Skin epidermis (tissue), 12 donors: ENCODE measurements at regions not wholly inside any gene's neighbourhood (a gene's known extent, or its start where the extent isn't known, plus 50 kb on each side); places are given as distances from the start of the nearest gene placed in this dataset.

Source experiments
- H3K27ac ChIP-seq, 21 experiments: fragments of 200-600 bp; sonication (generic) in 11 of 21; one replicate each; pipeline ENCODE4 v1.5.0; 2020; ENCODE audit warnings: mild to moderate bottlenecking in 3 of 21, inconsistent platforms in 2 of 21, moderate library complexity in 2 of 21
- H3K4me3 ChIP-seq, 7 experiments: fragments of 200-600 bp; sonication (generic) in 2 of 7; one replicate each; pipeline ENCODE4 v1.5.0; 2020; ENCODE audit warnings: inconsistent platforms in 2 of 7, mild to moderate bottlenecking in 2 of 7, moderate library complexity in 1 of 7

GRCh38 chr16:48913384-48913783 is 303.4 kb upstream of the N4BP1 start:
- Histone ChIP-seq H3K4me3 (no peak overlapping the region), H3K27ac (no peak overlapping the region)

GRCh38 chr16:48912360-48912759 is 302.4 kb upstream of the N4BP1 start:
- Histone ChIP-seq H3K27ac (no peak overlapping the region), H3K4me3 (no peak overlapping the region)

GRCh38 chr16:48911700-48912099 is 301.7 kb upstream of the N4BP1 start:
- Histone ChIP-seq H3K4me3 (no peak overlapping the region), H3K27ac (no peak overlapping the region)

- H3K4me3 ChIP-seq = no peak overlapping the region
- H3K27ac ChIP-seq = no peak overlapping the region
These were observed 300.2 kb upstream of the N4BP1 start for GRCh38 chr16:48910214-48910613.

GRCh38 chr16:48909231-48909630 is 299.3 kb upstream of the N4BP1 start:
- Histone ChIP-seq H3K4me3 (no peak overlapping the region), H3K27ac (no peak overlapping the region)

- no peak overlapping the region for H3K27ac ChIP-seq
- H3K4me3 ChIP-seq = no peak overlapping the region
These were observed 298.1 kb upstream of the N4BP1 start for GRCh38 chr16:48907906-48908634.

- Histone ChIP-seq H3K4me3 (no peak overlapping the region), H3K27ac (no peak overlapping the region)
These were observed 295.9 kb upstream of the N4BP1 start for GRCh38 chr16:48905632-48906505.

- H3K4me3 ChIP-seq = no peak overlapping the region
- H3K27ac ChIP-seq = no peak overlapping the region
These were observed 294.4 kb upstream of the N4BP1 start for GRCh38 chr16:48904333-48904732.

DNA sequence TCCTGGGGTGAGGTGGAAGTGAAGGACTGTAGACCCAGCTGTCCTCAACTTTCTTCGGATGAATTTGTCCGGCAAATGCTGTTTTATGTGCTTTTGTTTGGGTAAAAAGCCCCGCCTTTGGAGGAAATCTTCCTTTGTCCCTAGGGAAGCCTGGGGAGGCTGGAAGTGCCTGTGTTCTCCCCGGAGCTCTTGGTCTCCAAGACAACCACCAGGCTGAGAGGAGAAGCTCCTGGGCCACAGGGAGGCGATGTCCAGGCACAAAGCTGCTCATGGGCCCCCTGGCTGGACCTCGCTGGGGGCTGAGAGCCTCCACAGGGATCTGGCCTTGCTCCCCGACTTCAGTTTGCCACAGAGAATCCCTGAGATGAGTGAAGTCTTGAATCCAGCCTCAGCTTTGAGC is 293.1 kb upstream of the N4BP1 start:
- no peak overlapping the region for H3K27ac ChIP-seq

GRCh38 chr16:48901712-48902374 is 291.9 kb upstream of the N4BP1 start:
- no peak overlapping the region for H3K4me3 ChIP-seq
- no peak overlapping the region for H3K27ac ChIP-seq

More for the DNA sequence above, 293.1 kb upstream of the N4BP1 start:
- H3K4me3 ChIP-seq = no peak overlapping the region

DNA sequence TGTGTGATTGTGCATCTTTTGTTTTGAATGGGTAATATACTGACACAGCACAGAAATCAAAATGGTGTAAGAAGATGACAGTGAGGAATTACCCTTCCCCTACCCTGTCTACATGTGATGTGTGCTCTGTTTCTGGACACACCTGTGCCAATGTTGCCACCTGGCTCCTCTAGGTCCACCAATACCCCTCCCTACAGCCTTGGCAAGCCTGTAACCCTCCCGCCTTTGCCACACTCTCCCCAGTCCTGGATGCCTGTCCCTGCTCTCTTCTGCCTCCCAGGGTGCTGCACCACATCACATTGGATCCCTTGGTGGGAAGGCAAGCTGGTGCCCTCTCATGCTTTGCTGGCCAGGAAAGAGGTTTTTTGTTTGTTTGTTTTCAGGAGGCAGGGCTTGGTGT is 289.5 kb upstream of the N4BP1 start:
- H3K27ac ChIP-seq = no peak overlapping the region
- H3K4me3 ChIP-seq = no peak overlapping the region

DNA sequence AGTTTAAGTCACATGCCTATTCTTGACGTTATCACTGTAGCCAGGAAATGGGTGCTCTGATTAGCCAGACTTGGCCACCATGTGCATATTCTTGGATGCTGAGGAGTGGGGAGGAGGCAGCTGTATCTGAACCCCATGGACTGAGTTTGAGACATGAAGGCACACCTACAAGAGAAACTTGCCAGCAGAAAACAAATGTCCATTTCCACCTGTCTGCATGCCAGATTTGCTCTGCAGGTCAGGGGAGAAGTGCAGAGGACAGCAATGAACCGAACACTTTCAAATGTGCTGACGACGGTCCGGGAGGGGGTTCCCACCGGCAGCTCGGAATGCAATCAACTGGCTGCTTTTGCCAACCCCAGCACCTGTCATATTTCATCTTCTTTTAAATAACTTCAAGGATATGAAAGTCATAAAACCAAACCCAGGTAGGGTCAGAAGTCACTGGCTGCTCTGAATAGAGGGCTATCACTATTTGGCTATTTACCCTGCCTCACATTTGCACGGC is 287.8 kb upstream of the N4BP1 start:
- Histone ChIP-seq H3K27ac (no peak overlapping the region), H3K4me3 (no peak overlapping the region)

DNA sequence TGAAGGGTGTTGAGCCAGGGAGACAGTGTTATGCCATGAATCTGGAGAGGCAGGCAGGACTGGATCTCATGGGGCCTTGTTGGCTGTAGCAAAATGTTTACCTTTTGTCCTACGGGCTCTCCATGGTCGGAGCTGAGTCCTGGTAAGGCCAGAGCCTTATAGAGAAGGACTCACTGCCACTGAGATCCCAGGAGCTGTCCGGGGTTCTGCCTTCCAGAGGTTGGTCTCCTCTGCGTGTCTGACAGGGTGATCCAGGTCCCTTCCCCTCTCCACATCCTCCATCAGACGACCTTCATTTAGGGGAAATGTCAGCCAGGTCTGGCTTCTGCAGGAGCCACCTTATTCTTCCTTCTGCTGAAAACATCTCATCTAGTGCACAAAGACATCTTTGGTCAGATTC is 285.2 kb upstream of the N4BP1 start:
- Histone ChIP-seq H3K4me3 (no peak overlapping the region), H3K27ac (no peak overlapping the region)

DNA sequence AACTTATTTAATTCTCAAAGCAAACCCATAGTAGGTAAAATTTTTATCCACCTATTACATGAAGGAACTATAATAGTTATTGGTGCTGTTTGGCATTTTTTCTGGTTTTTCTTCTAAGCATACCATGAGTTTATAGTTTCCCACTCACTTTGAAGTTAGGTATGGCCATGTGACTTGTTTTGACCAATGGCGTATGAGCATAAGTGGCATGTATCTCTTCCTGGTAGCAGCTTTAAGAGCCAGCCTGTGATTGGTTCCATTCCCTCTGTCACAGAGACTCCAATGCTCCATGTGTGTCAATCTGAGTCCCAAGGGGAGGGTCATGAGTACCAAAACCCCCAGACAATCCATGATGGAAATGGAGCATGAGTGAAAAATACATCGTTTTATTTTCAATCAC is 282.9 kb upstream of the N4BP1 start:
- no peak overlapping the region for H3K27ac ChIP-seq
- H3K4me3 ChIP-seq = no peak overlapping the region

- no peak overlapping the region for H3K4me3 ChIP-seq
- H3K27ac ChIP-seq = no peak overlapping the region
These were observed 277.7 kb upstream of the N4BP1 start for GRCh38 chr16:48887646-48888210.

- no peak overlapping the region for H3K4me3 ChIP-seq
These were observed 275.5 kb upstream of the N4BP1 start for GRCh38 chr16:48885471-48885870.

GRCh38 chr16:48881272-48881671 is 271.3 kb upstream of the N4BP1 start:
- Histone ChIP-seq H3K27ac (no peak overlapping the region), H3K4me3 (no peak overlapping the region)

More at GRCh38 chr16:48885471-48885870, 275.5 kb upstream of the N4BP1 start:
- H3K27ac ChIP-seq = no peak overlapping the region

DNA sequence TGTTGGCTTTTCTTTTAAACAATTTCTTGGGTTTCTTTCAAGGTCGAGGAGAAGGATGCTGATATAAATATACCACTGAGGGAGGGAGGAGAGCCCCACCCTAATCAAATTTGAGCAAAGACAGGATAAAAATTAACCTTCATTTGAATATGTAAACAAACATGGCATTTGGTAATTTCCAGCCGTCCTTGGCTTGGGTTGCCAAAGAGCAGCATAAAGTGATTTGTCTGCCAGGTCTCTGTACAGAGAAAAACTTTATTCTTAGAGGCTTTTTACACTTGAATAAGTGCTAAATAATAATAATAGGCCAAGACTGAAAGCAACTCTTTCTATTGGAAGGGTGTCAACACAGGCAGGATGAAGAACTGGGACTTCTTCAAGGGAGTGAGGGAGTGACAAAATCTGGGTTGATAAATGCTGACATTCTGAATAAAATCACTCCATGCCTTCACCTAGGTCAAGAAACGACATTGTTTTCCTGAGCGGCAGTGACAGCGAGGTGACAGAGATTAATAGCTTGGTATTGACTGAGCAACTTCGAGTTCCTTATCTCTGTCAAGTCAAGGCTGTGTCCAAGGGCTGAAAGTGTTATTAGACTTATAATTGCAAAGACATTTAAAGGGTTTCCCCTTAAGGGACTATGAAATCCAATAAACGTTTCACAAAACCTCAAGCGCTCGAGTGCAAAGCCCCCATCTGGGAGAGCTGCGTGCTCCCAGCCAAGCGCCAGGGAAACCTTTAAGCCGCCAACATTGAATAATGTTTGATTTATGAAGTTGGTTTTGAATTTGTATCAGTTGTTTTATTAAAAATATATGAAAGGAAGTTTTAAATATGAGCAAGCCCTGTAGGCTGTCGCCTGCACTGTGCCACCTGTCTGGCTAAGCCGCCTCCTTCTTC is 269.5 kb upstream of the N4BP1 start:
- no peak overlapping the region for H3K27ac ChIP-seq
- H3K4me3 ChIP-seq = no peak overlapping the region

DNA sequence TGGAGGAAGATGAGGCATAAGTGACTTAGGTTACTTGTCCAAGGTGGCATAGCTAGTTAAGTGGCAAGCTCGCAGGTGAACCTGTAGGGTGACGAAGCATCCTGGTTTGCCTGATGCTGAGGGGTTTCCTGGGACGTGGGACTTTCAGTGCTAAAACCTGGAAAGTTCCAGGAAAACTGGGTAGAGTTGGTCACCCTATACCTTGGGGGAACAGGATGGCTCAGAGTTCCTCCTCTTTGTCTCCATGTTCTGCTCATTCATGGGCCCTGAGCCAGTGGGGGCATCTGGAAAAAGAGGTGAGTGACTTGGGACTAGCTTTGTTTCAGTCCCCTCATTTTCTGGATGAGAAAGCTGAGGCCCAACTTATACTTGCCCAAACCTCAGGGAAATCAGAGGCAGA is 268.0 kb upstream of the N4BP1 start:
- Histone ChIP-seq H3K4me3 (no peak overlapping the region), H3K27ac (no peak overlapping the region)
